ENCODE measurements at regions not wholly inside any gene's neighbourhood (a gene's known extent, or its start where the extent isn't known, plus 50 kb on each side); places are given as distances from the start of the nearest gene placed in this dataset.
"Not testable (repeated sequence)": the region's sequence is repeated elsewhere in the genome, so short reads cannot be mapped to it uniquely, and the experiment has no call there.

DNA sequence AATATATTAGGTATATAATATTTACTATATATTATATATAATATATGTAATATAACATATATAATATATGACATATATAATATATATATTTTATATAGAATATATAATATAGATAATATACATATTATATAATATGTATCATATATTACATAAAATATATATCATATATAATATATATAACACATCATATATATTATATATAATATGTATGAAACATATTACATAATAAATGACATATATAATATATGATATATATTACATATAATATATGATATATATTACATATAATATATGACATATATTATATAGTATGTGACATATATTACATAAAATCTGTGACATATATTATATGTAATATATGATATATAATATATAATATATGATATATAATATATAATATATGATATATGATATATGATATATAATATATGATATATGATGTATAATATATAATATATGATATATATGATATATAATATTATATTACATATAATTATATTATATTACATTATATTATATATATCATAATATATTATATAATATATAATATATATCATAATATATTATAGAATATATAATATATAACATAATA, 119.5 kb upstream of the RIMBP3 start:
- Histone ChIP-seq H3K4me3 (no peak overlapping the region), H3K9me3 (no peaks in the 10 kb centered on the region), H3K4me1 (no peaks in the 10 kb centered on the region), H3K27me3 (no peaks in the 10 kb centered on the region), H3K27ac (no peak overlapping the region), H3K36me3 (no peaks in the 10 kb centered on the region)
- TF ChIP-seq EP300 (IDR thresholded peaks at IDR 0.05), result no peak
- no peak for TF ChIP-seq POLR2A (IDR thresholded peaks at IDR 0.05)
- no peak for TF ChIP-seq POLR2AphosphoS5 (IDR thresholded peaks at IDR 0.05)
- no peak for TF ChIP-seq CTCF (IDR thresholded peaks at IDR 0.05)
- no peak for DNase-seq (ENCODE audit: low spot score in 2 of 2)

DNA sequence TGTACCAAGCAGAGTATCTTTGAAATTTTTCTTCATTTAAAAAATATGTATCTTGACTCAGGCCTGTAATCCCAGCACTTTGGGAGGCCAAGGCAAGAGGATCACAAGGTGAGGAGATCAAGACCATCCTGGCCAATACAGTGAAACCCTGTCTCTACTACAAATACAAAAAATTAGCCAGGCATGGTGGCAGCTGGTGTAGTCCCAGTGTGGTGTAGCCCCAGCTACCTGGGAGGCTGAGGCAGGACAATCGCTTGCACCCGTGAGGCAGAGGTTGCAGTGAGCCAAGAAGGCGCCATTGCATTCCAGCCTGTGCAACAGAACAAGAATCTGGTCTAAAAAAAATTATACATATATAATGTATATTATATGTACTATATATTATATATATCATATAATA, 118.7 kb upstream of the RIMBP3 start:
- peak; percentile 50 to 100 for DNase-seq (ENCODE audit: low spot score in 2 of 2)

More for the DNA sequence above, 118.7 kb upstream of the RIMBP3 start:
- not testable (repeated sequence) for H3K9me3 ChIP-seq, H3K36me3 ChIP-seq, H3K27me3 ChIP-seq, H3K27ac ChIP-seq, H3K4me3 ChIP-seq, H3K4me1 ChIP-seq
- 81% methylated on average over 3 of the region's 3 CpGs for WGBS
